GM12878 (cell line): ENCODE measurements at regions not wholly inside any gene's neighbourhood (a gene's known extent, or its start where the extent isn't known, plus 50 kb on each side); places are given as distances from the start of the nearest gene placed in this dataset.

Experiments
- ATAC-seq: fragments of 200-7000 bp; cut with Tn5 transposase; 3 replicates; pipeline ENCODE4 v1.9.1; 2020; ENCODE audit warnings: mild to moderate bottlenecking, moderate library complexity
- BruUV-seq: library from RNA; stranded (reverse); fragments of 400-500 nt; replicated peaks from 2 replicates; lab custom pipeline; 2021; lab: Mats Ljungman, UMichigan
- CTCF ChIA-PET: fragments of 300-600 bp; sonication (Branson Sonifier 250); formaldehyde crosslinking; extraction: SDS; loops from one replicate; lab custom pipeline; 2021; ENCODE audit warnings: inconsistent platforms; lab: Yijun Ruan, JAX
- POLR2A ChIA-PET: fragments of 350-600 bp; formaldehyde crosslinking; extraction: SDS; loops from one replicate; lab custom pipeline; 2021; ENCODE audit warnings: inconsistent platforms; lab: Charles Lee
- RAD21 ChIA-PET: fragments of 300-600 bp; sonication (Branson Sonifier 250); formaldehyde crosslinking; loops from one replicate; lab custom pipeline; 2023; ENCODE audit warnings: antibody characterized with exemption; ENCODE audit not compliant: unreplicated experiment; lab: Charles Lee
- SMC1A ChIA-PET: fragments of 300-600 bp; sonication (Branson Sonifier 250); formaldehyde crosslinking; loops from one replicate; lab custom pipeline; 2023; ENCODE audit not compliant: unreplicated experiment, uncharacterized antibody; lab: Charles Lee
- DNase-seq: peaks from one replicate; pipeline ENCODE4 v3.0.0-alpha.2; 2011; ENCODE audit warnings: low read depth, low spot score
- FAIRE-seq: peaks from 3 replicates; lab custom pipeline; 2011; peaks lifted over from hg19 to GRCh38; lab: Jason Lieb, UNC
- H2AFZ ChIP-seq: 2 replicates; pipeline ENCODE4 v1.6.0; 2011; ENCODE audit warnings: low read depth, low read length, control low read depth; ENCODE audit not compliant: control insufficient read depth
- H3K27ac ChIP-seq: 2 replicates; pipeline ENCODE4 v1.5.1; 2011; ENCODE audit warnings: control low read depth; ENCODE audit not compliant: control insufficient read depth, insufficient read depth
- H3K27me3 ChIP-seq, 2 experiments: replicated peaks in 1 of 2; 2 replicates each; pipeline versions ENCODE4 v1.6.0 to v1.6.1; 2011; ENCODE audit warnings: low read length in 1 of 2; ENCODE audit not compliant: control insufficient read depth in 2 of 2, insufficient read depth in 2 of 2
- H3K36me3 ChIP-seq, 2 experiments: 2 replicates each; pipeline ENCODE4 v1.5.1; 2011; ENCODE audit warnings: low read length in 1 of 2; ENCODE audit not compliant: control insufficient read depth in 2 of 2, insufficient read depth in 2 of 2
- H3K4me1 ChIP-seq: 2 replicates; pipeline ENCODE4 v1.6.1; 2011; ENCODE audit warnings: mild to moderate bottlenecking, low read length, moderate library complexity, mixed read lengths; ENCODE audit not compliant: control insufficient read depth, insufficient read depth
- H3K4me2 ChIP-seq: 2 replicates; pipeline ENCODE4 v1.6.0; 2011; ENCODE audit warnings: control low read depth; ENCODE audit not compliant: control insufficient read depth, insufficient read depth
- H3K4me3 ChIP-seq: fragments of 200-600 bp; sonication (generic); 2 replicates; pipeline ENCODE4 v1.5.1; 2016
- H3K79me2 ChIP-seq: 2 replicates; pipeline ENCODE4 v1.6.0; 2011; ENCODE audit warnings: low read length; ENCODE audit not compliant: control insufficient read depth, insufficient read depth
- H3K9ac ChIP-seq: 2 replicates; pipeline ENCODE4 v1.8.0; 2011; ENCODE audit warnings: low read length, control low read depth, mixed read lengths; ENCODE audit not compliant: control insufficient read depth, insufficient read depth
- H3K9me3 ChIP-seq: replicated peaks from 3 replicates; pipeline ENCODE4 v1.5.1; 2011; ENCODE audit warnings: mild to moderate bottlenecking, low read length; ENCODE audit not compliant: control insufficient read depth, insufficient read depth
- H4K20me1 ChIP-seq: 2 replicates; pipeline ENCODE4 v1.6.0; 2011; ENCODE audit not compliant: control insufficient read depth, insufficient read depth
- BHLHE40 ChIP-seq, 2 experiments: fragments of 450-650 bp in 1 of 2; IDR thresholded peaks; 2 replicates each; pipeline ENCODE4 v1.6.1; 2011 to 2017; ENCODE audit warnings: low read depth in 2 of 2, borderline replicate concordance in 1 of 2, improper control_type of control experiment in 1 of 2, low read length in 1 of 2, mild to moderate bottlenecking in 1 of 2
- CBX3 ChIP-seq: fragments of 200-600 bp; sonication (generic); IDR thresholded peaks from 2 replicates; pipeline ENCODE4 v1.6.1; 2016; ENCODE audit warnings: low read depth, borderline replicate concordance
- E2F8 ChIP-seq: fragments of 450-650 bp; IDR thresholded peaks from 2 replicates; pipeline ENCODE4 v1.6.1; 2018; ENCODE audit warnings: mild to moderate bottlenecking, low read depth, moderate library complexity; ENCODE audit not compliant: partially characterized antibody
- MYC ChIP-seq: IDR thresholded peaks from 2 replicates; pipeline ENCODE4 v1.6.1; 2011; ENCODE audit warnings: mild to moderate bottlenecking, low read length, moderate library complexity, inconsistent platforms; ENCODE audit not compliant: insufficient read depth, insufficient replicate concordance, insufficient read length, severe bottlenecking
- NFYA ChIP-seq: IDR thresholded peaks from 2 replicates; pipeline ENCODE4 v1.6.1; 2011; ENCODE audit warnings: low read depth, mild to moderate bottlenecking, low read length, improper control_type of control experiment, borderline replicate concordance
- NR2C1 ChIP-seq: fragments of 450-650 bp; IDR thresholded peaks from 2 replicates; pipeline ENCODE4 v1.6.1; 2017; ENCODE audit warnings: antibody characterized with exemption, mild to moderate bottlenecking, moderate library complexity
- NRF1 ChIP-seq: conservative IDR thresholded peaks from 2 replicates; pipeline ENCODE4 v1.6.1; 2011; ENCODE audit warnings: mild to moderate bottlenecking, low read depth, low read length, improper control_type of control experiment
- POLR2AphosphoS5 ChIP-seq: IDR thresholded peaks from 2 replicates; pipeline ENCODE4 v1.6.1; 2011; ENCODE audit warnings: mild to moderate bottlenecking, low read length, inconsistent platforms
- RB1 ChIP-seq: fragments of 450-650 bp; formaldehyde crosslinking; IDR thresholded peaks from 2 replicates; pipeline ENCODE4 v1.6.1; 2017; ENCODE audit warnings: mild to moderate bottlenecking, borderline replicate concordance
- RCOR1 ChIP-seq: conservative IDR thresholded peaks from 2 replicates; pipeline ENCODE4 v1.6.1; 2012; ENCODE audit warnings: low read depth, low read length, improper control_type of control experiment
- REST ChIP-seq: IDR thresholded peaks from 2 replicates; pipeline ENCODE4 v1.6.1; 2012; ENCODE audit warnings: mild to moderate bottlenecking, low read depth, low read length
- STAT1 ChIP-seq: fragments of 450-650 bp; conservative IDR thresholded peaks from 2 replicates; pipeline ENCODE4 v1.6.1; 2014; ENCODE audit warnings: antibody characterized with exemption, mild to moderate bottlenecking
- WRNIP1 ChIP-seq: IDR thresholded peaks from 2 replicates; pipeline ENCODE4 v1.6.1; 2011; ENCODE audit warnings: low read depth, low read length, improper control_type of control experiment, borderline replicate concordance
- ZNF24 ChIP-seq: fragments of 450-650 bp; IDR thresholded peaks from 2 replicates; pipeline ENCODE4 v1.6.1; 2017; ENCODE audit warnings: antibody characterized with exemption, mild to moderate bottlenecking
- WGBS: methylation state at CpG from one replicate; pipeline ENCODE4 v1.1.6; 2016; ENCODE audit warnings: low lambda C conversion rate; ENCODE audit not compliant: insufficient replicate concordance, insufficient coverage; ENCODE audit errors: missing lambda C conversion rate; 5-methylcytosine and 5-hydroxymethylcytosine counted together
- in situ Hi-C: fragments of 300-500 bp; cut with MboI; formaldehyde crosslinking; loops from 9 replicates; pipeline ENCODE4 v1.14.3; 2018; ENCODE audit warnings: mixed read lengths
- intact Hi-C: fragments of 100-400 bp; cut with micrococcal nuclease; formaldehyde crosslinking; loops from one replicate; pipeline ENCODE4 v1.14.2; 2022; ENCODE audit not compliant: unreplicated experiment
- TF ChIP-seq, protein P1 (sequence below), 3 experiments: IDR thresholded peaks in 2 of 3; conservative IDR thresholded peaks in 1 of 3; 2 replicates each; pipeline ENCODE4 v1.5.1; 2011; ENCODE audit warnings: low read depth in 3 of 3, low read length in 3 of 3, mild to moderate bottlenecking in 3 of 3, control low read depth in 2 of 3, moderate library complexity in 2 of 3, inconsistent platforms in 1 of 3, mixed read lengths in 1 of 3; ENCODE audit not compliant: control insufficient read depth in 2 of 3, insufficient read depth in 1 of 3; ENCODE audit errors: extremely low read depth in 1 of 3

- Histone ChIP-seq H3K9me3 (no peaks in the 10 kb centered on the region), H3K79me2 (no peaks in the 10 kb centered on the region), H2AFZ (no peak overlapping the region), H3K4me3 (no peak overlapping the region), H4K20me1 (no peaks in the 10 kb centered on the region), H3K36me3 (no peaks in the 10 kb centered on the region), H3K27ac (no peak overlapping the region), H3K9ac (no peak overlapping the region), H3K27me3 (no peaks in the 10 kb centered on the region), H3K4me2 (no peak overlapping the region), H3K4me1 (no peaks in the 10 kb centered on the region)
- CTCF ChIA-PET, result no interaction called here
- DNase-seq, result no peak
- POLR2A ChIA-PET, result no interaction called here
- no peak for FAIRE-seq
- SMC1A ChIA-PET, result interaction anchor here (0.5 kb wide), 1 partner anchor 1705 kb away, joined by 3 read pairs; no protein-coding TSS in a partner anchor
- in situ Hi-C loops (no loop called here), intact Hi-C loops (no loop called here)
- RAD21 ChIA-PET, result no interaction called here
- no peak for ATAC-seq
- 15% methylated on average over 16 of the region's 16 CpGs for WGBS
- no TSS peak for BruUV-seq
- TF ChIP-seq RCOR1, result no peak
- TF ChIP-seq REST, result no peak
- no peak for TF ChIP-seq STAT1
- TF ChIP-seq WRNIP1, result no peak
- TF ChIP-seq NR2C1, result no peak
- TF ChIP-seq BHLHE40 (IDR thresholded peaks at IDR 0.05; ENCODE audit: borderline replicate concordance in 1 of 2, low read depth in 2 of 2, low read length in 1 of 2), result no peak
- no peak for TF ChIP-seq RB1
- TF ChIP-seq NFYA, result no peak
- TF ChIP-seq E2F8, result no peak
- TF ChIP-seq, protein P1, sequence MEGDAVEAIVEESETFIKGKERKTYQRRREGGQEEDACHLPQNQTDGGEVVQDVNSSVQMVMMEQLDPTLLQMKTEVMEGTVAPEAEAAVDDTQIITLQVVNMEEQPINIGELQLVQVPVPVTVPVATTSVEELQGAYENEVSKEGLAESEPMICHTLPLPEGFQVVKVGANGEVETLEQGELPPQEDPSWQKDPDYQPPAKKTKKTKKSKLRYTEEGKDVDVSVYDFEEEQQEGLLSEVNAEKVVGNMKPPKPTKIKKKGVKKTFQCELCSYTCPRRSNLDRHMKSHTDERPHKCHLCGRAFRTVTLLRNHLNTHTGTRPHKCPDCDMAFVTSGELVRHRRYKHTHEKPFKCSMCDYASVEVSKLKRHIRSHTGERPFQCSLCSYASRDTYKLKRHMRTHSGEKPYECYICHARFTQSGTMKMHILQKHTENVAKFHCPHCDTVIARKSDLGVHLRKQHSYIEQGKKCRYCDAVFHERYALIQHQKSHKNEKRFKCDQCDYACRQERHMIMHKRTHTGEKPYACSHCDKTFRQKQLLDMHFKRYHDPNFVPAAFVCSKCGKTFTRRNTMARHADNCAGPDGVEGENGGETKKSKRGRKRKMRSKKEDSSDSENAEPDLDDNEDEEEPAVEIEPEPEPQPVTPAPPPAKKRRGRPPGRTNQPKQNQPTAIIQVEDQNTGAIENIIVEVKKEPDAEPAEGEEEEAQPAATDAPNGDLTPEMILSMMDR (IDR thresholded peaks at IDR 0.05 in 2 of 3, conservative IDR thresholded peaks at IDR 0.05 in 1 of 3; ENCODE audit: control insufficient read depth in 2 of 3, extremely low read depth in 1 of 3, insufficient read depth in 1 of 3, low read depth in 3 of 3, low read length in 3 of 3), result no peak
- TF ChIP-seq NRF1, result no peak
- no peak for TF ChIP-seq MYC
- no peak for TF ChIP-seq ZNF24
- no peak for TF ChIP-seq POLR2AphosphoS5
- TF ChIP-seq CBX3, result no peak
Observed at GRCh38 chr6:167543602-167544497, 219.0 kb downstream of the TTLL2 start.
